B cell (primary cell): ENCODE measurements at regions not wholly inside any gene's neighbourhood (a gene's known extent, or its start where the extent isn't known, plus 50 kb on each side); places are given as distances from the start of the nearest gene placed in this dataset.

ENCODE experiments used
- EZH2 ChIP-seq: IDR thresholded peaks from 2 replicates; pipeline ENCODE4 v1.6.1; 2012; ENCODE audit warnings: borderline replicate concordance, low read depth, mild to moderate bottlenecking, moderate library complexity, low read length; ENCODE audit not compliant: insufficient read depth, poor library complexity, severe bottlenecking
- TF ChIP-seq, protein P1 (sequence below): fragments of 200-600 bp; IDR thresholded peaks from one replicate; pipeline ENCODE4 v1.8.0; 2022; ENCODE audit warnings: antibody characterized with exemption, mild to moderate bottlenecking

DNA sequence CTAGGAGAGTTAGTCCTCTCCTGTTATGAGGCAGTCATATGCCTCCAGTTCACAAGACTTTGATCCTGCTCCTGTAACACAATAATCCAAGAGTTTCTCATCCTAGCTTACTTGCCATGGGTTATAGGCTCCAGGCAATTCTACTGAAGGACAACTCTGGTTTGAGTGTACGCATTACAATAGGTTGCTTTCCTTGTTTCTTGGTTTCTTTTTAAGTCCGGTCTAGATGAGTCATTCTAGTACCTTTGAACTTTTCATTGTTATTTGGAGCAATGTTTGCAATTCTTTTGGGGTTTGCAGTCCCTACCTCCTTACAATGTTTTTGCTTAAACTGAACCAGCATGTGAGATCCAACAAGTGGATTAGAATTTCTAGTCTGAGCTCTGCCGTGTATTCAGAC, 109.1 kb downstream of the ANAPC4 start:
- TF ChIP-seq, protein P1, sequence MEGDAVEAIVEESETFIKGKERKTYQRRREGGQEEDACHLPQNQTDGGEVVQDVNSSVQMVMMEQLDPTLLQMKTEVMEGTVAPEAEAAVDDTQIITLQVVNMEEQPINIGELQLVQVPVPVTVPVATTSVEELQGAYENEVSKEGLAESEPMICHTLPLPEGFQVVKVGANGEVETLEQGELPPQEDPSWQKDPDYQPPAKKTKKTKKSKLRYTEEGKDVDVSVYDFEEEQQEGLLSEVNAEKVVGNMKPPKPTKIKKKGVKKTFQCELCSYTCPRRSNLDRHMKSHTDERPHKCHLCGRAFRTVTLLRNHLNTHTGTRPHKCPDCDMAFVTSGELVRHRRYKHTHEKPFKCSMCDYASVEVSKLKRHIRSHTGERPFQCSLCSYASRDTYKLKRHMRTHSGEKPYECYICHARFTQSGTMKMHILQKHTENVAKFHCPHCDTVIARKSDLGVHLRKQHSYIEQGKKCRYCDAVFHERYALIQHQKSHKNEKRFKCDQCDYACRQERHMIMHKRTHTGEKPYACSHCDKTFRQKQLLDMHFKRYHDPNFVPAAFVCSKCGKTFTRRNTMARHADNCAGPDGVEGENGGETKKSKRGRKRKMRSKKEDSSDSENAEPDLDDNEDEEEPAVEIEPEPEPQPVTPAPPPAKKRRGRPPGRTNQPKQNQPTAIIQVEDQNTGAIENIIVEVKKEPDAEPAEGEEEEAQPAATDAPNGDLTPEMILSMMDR, result no peak
- no peak for TF ChIP-seq EZH2
